Heart right ventricle (tissue), 16 donors: ENCODE measurements at regions not wholly inside any gene's neighbourhood (a gene's known extent, or its start where the extent isn't known, plus 50 kb on each side); places are given as distances from the start of the nearest gene placed in this dataset.
A peak's percentile ranks its signal among the peaks of the same experiment; 100 is the strongest.

Experiments used
- ATAC-seq, 8 donors: fragments of 200-7000 bp; cut with Tn5 transposase; one replicate each; pipeline ENCODE4 v1.9.1; 2020; ENCODE audit warnings: mild to moderate bottlenecking in 8 of 8, moderate library complexity in 8 of 8, moderate number of reproducible peaks in 1 of 8
- DNase-seq, 2 donors: peaks; one replicate each; pipeline ENCODE4 v3.0.0-alpha.2; 2020
- H3K27ac ChIP-seq, 10 donors: fragments of 200-600 bp; sonication (generic) in 2 of 10; one replicate each; pipeline versions ENCODE4 v1.5.0 to v1.8.0; 2020 to 2022; ENCODE audit warnings: mild to moderate bottlenecking in 3 of 10
- H3K27me3 ChIP-seq, 7 donors: fragments of 200-600 bp; one replicate each; pipeline ENCODE4 v1.8.0; 2021 to 2022; ENCODE audit warnings: mild to moderate bottlenecking in 2 of 7
- H3K36me3 ChIP-seq, 9 donors: fragments of 200-600 bp; sonication (generic) in 1 of 9; one replicate each; pipeline versions ENCODE4 v1.5.0 to v1.8.0; 2020 to 2022; ENCODE audit warnings: mild to moderate bottlenecking in 2 of 9
- H3K4me1 ChIP-seq, 9 donors: fragments of 200-600 bp; sonication (generic) in 1 of 9; one replicate each; pipeline versions ENCODE4 v1.5.0 to v1.8.0; 2020 to 2022; ENCODE audit warnings: mild to moderate bottlenecking in 4 of 9
- H3K4me3 ChIP-seq, 10 donors: fragments of 200-600 bp; sonication (generic) in 2 of 10; one replicate each; pipeline versions ENCODE4 v1.5.0 to v1.8.0; 2020 to 2022; ENCODE audit warnings: mild to moderate bottlenecking in 7 of 10, moderate library complexity in 2 of 10
- H3K9me3 ChIP-seq, 11 donors: fragments of 200-600 bp in 10 of 11; sonication (generic) in 2 of 11; one replicate each; pipeline versions ENCODE4 v1.5.0 to v1.8.0; 2013 to 2022; ENCODE audit warnings: mild to moderate bottlenecking in 2 of 11, control low read depth in 1 of 11, moderate library complexity in 1 of 11
- CTCF ChIP-seq, 9 donors: fragments of 200-600 bp; sonication (generic) in 2 of 9; IDR thresholded peaks; one replicate each; pipeline versions ENCODE4 v1.5.0 to v1.8.0; 2021 to 2022; ENCODE audit warnings: antibody characterized with exemption in 9 of 9, mild to moderate bottlenecking in 5 of 9, moderate library complexity in 1 of 9
- WGBS, 2 donors: extraction: QIAGEN DNeasy Blood & Tissue Kit; methylation state at CpG; one replicate each; pipeline ENCODE4 v1.1.7; 2013; ENCODE audit warnings: inconsistent platforms in 1 of 2; 5-methylcytosine and 5-hydroxymethylcytosine counted together
- intact Hi-C, 10 donors: fragments of 100-400 bp; cut with DNase I; formaldehyde crosslinking; loops; one replicate each; pipeline versions ENCODE4 v1.11.1 to v1.14.2; 2022
- donor health status: Arrhythmogenic right ventricular cardiomyopathy.
- donor health status: ischemic (EF 13 %, LVEDD 7.1; RV severe dilation, severe dysfunction).
- donor health status: healthy with polysubstance abuse.
- donor health status: DM: no; HTN: yes; CAD: no.
- donor health status: DM: no; HTN: no; CAD: no.
- donor health status: ischemic (EF 25% LVEDD 6.9; RV normal size, moderate dysfunction).
- donor health status: ischemic (EF 25% LVEDD 5.7; RV mildly dilated, moderate dysfunction).
- donor health status: healthy.
- donor health status: DM: yes; HTN: yes; CAD: no.
- donor health status: Ischemic cardiomyopathy.
- donor health status: ischemic (EF 35%, LVEDD 5.7; RV mildly dilated, moderate dysfunction).
- donor health status: nonischemic (EF 11% LVEDD 7.7; RV severe dilation, severe dysfunction).
- donor health status: DM: yes; HTN: yes; CAD: no.
- donor health status: PGD.
- donor health status: ischemic (EF 29% LVEDD 5.4; RV normal size, mild dysfunction).
- donor health status: nonischemic (EF 23%, LVEDD 6.1; RV moderate dilation, normal function).

GRCh38 chr4:129218360-129218759, 122.4 kb downstream of the C4orf33 start:
- Histone ChIP-seq H3K4me3 (no peak overlapping the region), H3K9me3 (no peaks in the 10 kb centered on the region), H3K4me1 (peaks cover 0 to 3% (median 0%) of the 10 kb centered on the region in 9 donors), H3K27me3 (peaks cover 0 to 5% (median 0%) of the 10 kb centered on the region in 7 donors), H3K27ac (no peak overlapping the region), H3K36me3 (no peaks in the 10 kb centered on the region)
- 34 to 36% methylated on average over 4 of the region's 4 CpGs for WGBS, 2 donors
- peak in 7 of 8 donors; percentile 28 to 75 (median 62) for ATAC-seq
- TF ChIP-seq CTCF (IDR thresholded peaks at IDR 0.05) = peak in 8 of 9 donors; percentile 18 to 54 (median 43)
- peak in 1 of 2 donors; percentile 8 for DNase-seq
- intact Hi-C loops = loop anchor here in 1 of 10 donors (10.0 kb wide), 1 partner anchor 426 kb away; no protein-coding TSS in a partner anchor

- Histone ChIP-seq H3K36me3 (no peaks in the 10 kb centered on the region), H3K9me3 (no peaks in the 10 kb centered on the region), H3K4me1 (peaks cover 0 to 3% (median 0%) of the 10 kb centered on the region in 9 donors), H3K4me3 (no peak overlapping the region), H3K27ac (no peak overlapping the region), H3K27me3 (peaks cover 0 to 5% (median 0%) of the 10 kb centered on the region in 7 donors)
- ATAC-seq (no peak), DNase-seq (no peak)
- WGBS, 2 donors = 69 to 79% methylated on average over 1 of the region's 1 CpG
- TF ChIP-seq CTCF (IDR thresholded peaks at IDR 0.05) = no peak
- intact Hi-C loops = loop anchor here in 1 of 10 donors (10.0 kb wide), 1 partner anchor 426 kb away; no protein-coding TSS in a partner anchor
Observed at GRCh38 chr4:129218897-129219296, 122.9 kb downstream of the C4orf33 start.

GRCh38 chr4:129220254-129220653, 124.3 kb downstream of the C4orf33 start:
- Histone ChIP-seq H3K9me3 (no peaks in the 10 kb centered on the region), H3K36me3 (no peaks in the 10 kb centered on the region), H3K27ac (no peak overlapping the region), H3K27me3 (peaks cover 0 to 5% (median 0%) of the 10 kb centered on the region in 7 donors), H3K4me1 (peaks cover 0 to 3% (median 0%) of the 10 kb centered on the region in 9 donors), H3K4me3 (no peak overlapping the region)
- TF ChIP-seq CTCF (IDR thresholded peaks at IDR 0.05) = no peak
- no peak for DNase-seq
- no peak for ATAC-seq
- intact Hi-C loops = no loop called here
- 98 to 100% methylated on average over 1 of the region's 1 CpG for WGBS, 2 donors

DNA sequence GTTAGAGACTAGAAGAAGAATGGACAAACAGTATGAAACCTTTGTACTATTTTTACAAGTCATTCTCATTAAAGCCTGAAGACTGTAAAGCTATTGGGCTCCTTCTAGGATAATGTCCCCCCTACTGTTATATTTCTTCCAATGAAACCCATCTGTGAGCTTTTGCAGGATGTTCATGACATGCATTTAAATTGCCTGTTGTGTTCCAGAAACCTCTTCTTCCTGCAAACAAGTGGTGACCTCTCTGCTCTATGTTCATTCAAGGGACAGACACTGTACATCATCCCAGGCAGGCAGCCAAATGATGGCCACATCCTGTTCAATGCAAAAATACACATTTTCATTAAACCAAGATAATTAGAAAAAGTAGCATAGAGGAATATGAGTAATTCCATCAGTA, 128.0 kb downstream of the C4orf33 start:
- no peak for DNase-seq
- Histone ChIP-seq H3K36me3 (no peaks in the 10 kb centered on the region), H3K9me3 (no peaks in the 10 kb centered on the region), H3K4me1 (no peaks in the 10 kb centered on the region), H3K27ac (no peak overlapping the region), H3K27me3 (peaks cover 0 to 3% (median 0%) of the 10 kb centered on the region in 7 donors), H3K4me3 (no peak overlapping the region)
- intact Hi-C loops = no loop called here
- ATAC-seq = no peak
- no peak for TF ChIP-seq CTCF (IDR thresholded peaks at IDR 0.05)
